ENCODE measurements at regions not wholly inside any gene's neighbourhood (a gene's known extent, or its start where the extent isn't known, plus 50 kb on each side); places are given as distances from the start of the nearest gene placed in this dataset.

- Histone ChIP-seq H3K27me3 (peaks cover 0 to 14% (median 0%) of the 10 kb centered on the region in 3 donors), H3K4me3 (no peak overlapping the region), H3K27ac (no peak overlapping the region), H3K9me3 (no peaks in the 10 kb centered on the region), H3K4me1 (no peaks in the 10 kb centered on the region), H3K36me3 (no peaks in the 10 kb centered on the region)
- 88 to 89% methylated on average over 4 of the region's 4 CpGs for WGBS, 2 donors
- DNase-seq = no peak
- no peak for TF ChIP-seq EP300 (IDR thresholded peaks at IDR 0.05)
- TF ChIP-seq POLR2A (IDR thresholded peaks at IDR 0.05) = no peak
- no peak for TF ChIP-seq POLR2AphosphoS5 (IDR thresholded peaks at IDR 0.05)
- TF ChIP-seq CTCF (IDR thresholded peaks at IDR 0.05) = no peak
- intact Hi-C loops (cut with DNase I) = no loop called here
Observed at GRCh38 chr1:34655875-34656240, 99.0 kb upstream of the GJB5 start.

GRCh38 chr1:34656299-34656698 is 98.5 kb upstream of the GJB5 start:
- Histone ChIP-seq H3K4me3 (no peak overlapping the region), H3K27ac (no peak overlapping the region), H3K4me1 (no peaks in the 10 kb centered on the region), H3K36me3 (no peaks in the 10 kb centered on the region), H3K27me3 (peaks cover 0 to 14% (median 0%) of the 10 kb centered on the region in 3 donors), H3K9me3 (no peaks in the 10 kb centered on the region)
- DNase-seq = no peak
- TF ChIP-seq POLR2A (IDR thresholded peaks at IDR 0.05) (no peak), EP300 (IDR thresholded peaks at IDR 0.05) (no peak), POLR2AphosphoS5 (IDR thresholded peaks at IDR 0.05) (no peak), CTCF (IDR thresholded peaks at IDR 0.05) (no peak)
- intact Hi-C loops (cut with DNase I) = no loop called here
- 85 to 86% methylated on average over 3 of the region's 3 CpGs for WGBS, 2 donors

GRCh38 chr1:34656731-34657130 is 98.1 kb upstream of the GJB5 start:
- DNase-seq = no peak
- TF ChIP-seq POLR2A (IDR thresholded peaks at IDR 0.05) (no peak), POLR2AphosphoS5 (IDR thresholded peaks at IDR 0.05) (no peak), EP300 (IDR thresholded peaks at IDR 0.05) (no peak), CTCF (IDR thresholded peaks at IDR 0.05) (no peak)
- 62 to 65% methylated on average over 8 of the region's 8 CpGs for WGBS, 2 donors
- intact Hi-C loops (cut with DNase I) = no loop called here
- Histone ChIP-seq H3K27ac (no peak overlapping the region), H3K4me3 (no peak overlapping the region), H3K4me1 (no peaks in the 10 kb centered on the region), H3K36me3 (no peaks in the 10 kb centered on the region), H3K9me3 (no peaks in the 10 kb centered on the region), H3K27me3 (peaks cover 0 to 10% (median 0%) of the 10 kb centered on the region in 3 donors)

- peaks cover 0 to 4% (median 0%) of the 10 kb centered on the region in 3 donors for H3K27me3 ChIP-seq
- intact Hi-C loops (cut with DNase I) = no loop called here
- no peaks in the 10 kb centered on the region for H3K4me1 ChIP-seq
Observed at GRCh38 chr1:34657266-34657665, 97.6 kb upstream of the GJB5 start.

More at GRCh38 chr1:34657266-34657665, 97.6 kb upstream of the GJB5 start:
- Histone ChIP-seq H3K27ac (no peak overlapping the region), H3K36me3 (no peaks in the 10 kb centered on the region), H3K4me3 (no peak overlapping the region), H3K9me3 (no peaks in the 10 kb centered on the region)
- no peak for DNase-seq
- TF ChIP-seq POLR2AphosphoS5 (IDR thresholded peaks at IDR 0.05) (no peak), EP300 (IDR thresholded peaks at IDR 0.05) (no peak), CTCF (IDR thresholded peaks at IDR 0.05) (no peak), POLR2A (IDR thresholded peaks at IDR 0.05) (no peak)

Data from sigmoid colon (tissue), 6 donors.